GM20000 (cell line): ENCODE measurements at regions not wholly inside any gene's neighbourhood (a gene's known extent, or its start where the extent isn't known, plus 50 kb on each side); places are given as distances from the start of the nearest gene placed in this dataset.

Source experiments
- DNase-seq: peaks from one replicate; pipeline ENCODE4 v3.0.0; 2012; ENCODE audit warnings: low spot score
- CTCF ChIP-seq: IDR thresholded peaks from 2 replicates; pipeline ENCODE4 v1.5.1; 2012; ENCODE audit warnings: mild to moderate bottlenecking, control low read depth; ENCODE audit errors: extremely low read depth, missing control alignments

DNA sequence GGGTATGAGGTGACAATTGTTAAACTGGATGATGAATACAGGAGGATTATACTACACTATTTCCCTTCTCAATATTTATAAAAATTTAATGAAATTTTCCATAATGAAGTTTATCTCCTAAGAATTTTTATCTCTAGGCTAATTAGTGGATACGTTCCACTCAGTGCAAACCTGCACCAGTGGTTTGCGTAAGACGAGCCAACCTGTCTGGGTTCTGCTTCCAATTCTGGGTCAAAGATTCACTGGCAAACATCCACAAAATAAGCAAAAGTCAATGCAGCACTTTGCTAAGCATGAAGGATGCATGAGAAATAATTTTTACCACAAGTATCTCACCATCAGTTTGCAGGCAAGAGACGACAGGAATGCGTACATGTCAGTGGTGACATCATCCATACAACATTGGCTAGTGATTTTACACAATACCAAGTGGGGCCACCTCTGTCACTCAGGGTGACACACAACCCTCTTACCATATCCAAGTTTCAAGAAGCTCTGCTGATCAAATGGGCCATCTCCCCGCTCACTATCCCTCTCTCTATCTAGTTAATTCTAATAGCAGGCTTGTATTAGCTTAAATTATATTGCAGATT lies 51.7 kb downstream of the FAM50B start:
- DNase-seq = no peak

GRCh38 chr6:3902871-3903648 lies 53.9 kb downstream of the FAM50B start:
- TF ChIP-seq CTCF = no peak
- no peak for DNase-seq

More for the DNA sequence above, 51.7 kb downstream of the FAM50B start:
- TF ChIP-seq CTCF = no peak

GRCh38 chr6:3904518-3904917 lies 55.3 kb downstream of the FAM50B start:
- no peak for TF ChIP-seq CTCF

GRCh38 chr6:3905945-3906845 lies 57.0 kb downstream of the FAM50B start:
- DNase-seq = no peak
- TF ChIP-seq CTCF = no peak

More at GRCh38 chr6:3904518-3904917, 55.3 kb downstream of the FAM50B start:
- DNase-seq = no peak

DNA sequence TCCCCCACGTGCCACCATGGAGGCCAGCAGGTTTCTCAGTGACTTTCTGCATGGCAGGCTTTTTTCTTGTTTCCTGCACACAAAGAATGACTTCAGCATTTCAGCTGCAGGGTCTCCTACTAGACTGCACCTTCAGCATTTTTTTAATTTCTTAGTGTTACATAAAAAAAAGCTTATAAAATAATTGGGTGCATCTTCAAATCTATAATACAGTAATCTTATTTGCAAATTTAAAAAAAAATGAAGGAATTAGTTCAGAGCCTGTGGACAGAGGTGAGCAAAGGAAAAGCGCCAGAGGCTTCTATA lies 57.6 kb downstream of the FAM50B start:
- DNase-seq = no peak
- no peak for TF ChIP-seq CTCF

GRCh38 chr6:3908223-3908622 lies 59.0 kb downstream of the FAM50B start:
- no peak for DNase-seq
- no peak for TF ChIP-seq CTCF

DNA sequence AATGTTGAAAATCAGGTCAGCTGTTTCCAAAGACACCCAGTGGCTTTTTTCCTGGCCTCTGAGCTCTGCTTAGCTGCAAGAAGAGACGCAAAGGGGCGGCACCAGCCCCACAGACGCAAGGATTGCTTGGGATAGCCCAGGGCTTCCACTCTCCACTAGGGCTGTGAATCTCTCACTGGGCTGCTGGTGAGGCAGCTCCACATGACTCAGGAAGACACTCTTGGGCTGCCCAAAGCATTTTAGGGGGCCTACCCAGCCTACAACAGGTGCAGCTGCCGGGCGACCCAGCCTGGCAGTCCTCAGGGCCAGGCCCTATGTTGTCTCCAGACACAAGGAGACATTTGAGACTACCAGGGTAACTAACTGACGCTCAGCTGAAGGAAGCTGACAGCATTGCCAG lies 59.8 kb downstream of the FAM50B start:
- no peak for TF ChIP-seq CTCF
- no peak for DNase-seq
